ENCODE measurements at regions not wholly inside any gene's neighbourhood (a gene's known extent, or its start where the extent isn't known, plus 50 kb on each side); places are given as distances from the start of the nearest gene placed in this dataset.

GRCh38 chr4:14070289-14070880, 442.9 kb upstream of the BOD1L1 start:
- H3K4me1 Mint-ChIP-seq = peaks cover 4% of the 10 kb centered on the region
- no peak for TF ChIP-seq CTCF (conservative IDR thresholded peaks at IDR 0.05)

GRCh38 chr4:14072506-14072905, 445.0 kb upstream of the BOD1L1 start:
- Mint-ChIP-seq H3K4me1 (no peaks in the 10 kb centered on the region), H3K4me3 (no peak overlapping the region), H3K27ac (ENCODE audit: unreplicated experiment) (no peak overlapping the region), H3K9me3 (peaks cover 14% of the 10 kb centered on the region), H3K36me3 (ENCODE audit: low read depth) (peaks cover 8% of the 10 kb centered on the region), H3K27me3 (ENCODE audit: low read depth) (no peaks in the 10 kb centered on the region)
- no peak for TF ChIP-seq CTCF (conservative IDR thresholded peaks at IDR 0.05)
- DNase-seq (ENCODE audit: low read depth, low spot score) = no peak

More at GRCh38 chr4:14070289-14070880, 442.9 kb upstream of the BOD1L1 start:
- H3K36me3 Mint-ChIP-seq (ENCODE audit: low read depth) = peaks cover 8% of the 10 kb centered on the region
- H3K27me3 Mint-ChIP-seq (ENCODE audit: low read depth) = peaks cover 7% of the 10 kb centered on the region
- no peak overlapping the region for H3K27ac Mint-ChIP-seq (ENCODE audit: unreplicated experiment)
- peaks cover 14% of the 10 kb centered on the region for H3K9me3 Mint-ChIP-seq
- no peak overlapping the region for H3K4me3 Mint-ChIP-seq
- no peak for DNase-seq (ENCODE audit: low read depth, low spot score)

DNA sequence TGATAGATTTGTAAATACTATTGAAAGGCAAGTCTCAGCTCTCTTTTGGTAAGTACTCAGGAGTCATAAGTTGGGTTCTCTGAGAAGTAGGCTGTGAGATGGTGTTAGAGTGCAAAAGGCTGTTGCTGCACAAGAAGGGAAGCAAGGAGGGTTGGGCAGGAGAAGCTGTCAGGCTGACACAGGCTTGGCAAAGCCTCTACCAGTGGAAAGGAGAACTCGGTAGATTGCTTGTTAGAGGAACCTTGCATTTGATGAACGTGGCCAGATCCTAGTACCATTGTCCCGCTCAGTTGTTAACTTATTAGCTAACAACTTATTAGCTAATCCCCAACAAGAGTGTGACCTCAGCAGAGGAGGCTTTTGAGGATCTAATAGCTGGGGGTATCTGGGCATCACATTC, 449.3 kb upstream of the BOD1L1 start:
- Mint-ChIP-seq H3K27ac (ENCODE audit: unreplicated experiment) (no peak overlapping the region), H3K36me3 (ENCODE audit: low read depth) (peaks cover 8% of the 10 kb centered on the region), H3K4me3 (no peak overlapping the region), H3K9me3 (peaks cover 14% of the 10 kb centered on the region), H3K4me1 (no peaks in the 10 kb centered on the region), H3K27me3 (ENCODE audit: low read depth) (no peaks in the 10 kb centered on the region)
- no peak for DNase-seq (ENCODE audit: low read depth, low spot score)
- no peak for TF ChIP-seq CTCF (conservative IDR thresholded peaks at IDR 0.05)

DNA sequence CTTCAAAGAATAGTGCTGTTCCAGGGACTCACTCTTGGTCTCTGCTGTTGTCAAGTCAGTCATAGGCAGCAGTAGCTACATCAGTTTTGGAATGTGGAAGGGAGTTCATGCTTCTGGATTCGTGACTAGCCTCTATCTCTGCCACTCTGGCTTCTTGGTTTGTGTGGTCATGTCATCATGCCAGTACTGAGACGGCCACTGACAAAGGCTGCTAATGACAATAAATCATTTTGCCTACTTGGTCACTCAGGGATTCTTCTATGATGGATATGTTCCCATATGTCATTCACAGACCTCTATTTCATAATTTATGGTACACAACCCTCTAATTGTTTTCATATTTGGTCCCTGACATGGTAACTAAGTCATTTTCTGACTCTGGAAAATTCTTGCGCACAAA, 450.8 kb upstream of the BOD1L1 start:
- no peak for TF ChIP-seq CTCF (conservative IDR thresholded peaks at IDR 0.05)
- no peaks in the 10 kb centered on the region for H3K4me1 Mint-ChIP-seq
- H3K27me3 Mint-ChIP-seq (ENCODE audit: low read depth) = no peaks in the 10 kb centered on the region
- H3K36me3 Mint-ChIP-seq (ENCODE audit: low read depth) = no peaks in the 10 kb centered on the region
- no peak overlapping the region for H3K4me3 Mint-ChIP-seq
- H3K9me3 Mint-ChIP-seq = peaks cover 3% of the 10 kb centered on the region
- H3K27ac Mint-ChIP-seq (ENCODE audit: unreplicated experiment) = no peak overlapping the region
- no peak for DNase-seq (ENCODE audit: low read depth, low spot score)

DNA sequence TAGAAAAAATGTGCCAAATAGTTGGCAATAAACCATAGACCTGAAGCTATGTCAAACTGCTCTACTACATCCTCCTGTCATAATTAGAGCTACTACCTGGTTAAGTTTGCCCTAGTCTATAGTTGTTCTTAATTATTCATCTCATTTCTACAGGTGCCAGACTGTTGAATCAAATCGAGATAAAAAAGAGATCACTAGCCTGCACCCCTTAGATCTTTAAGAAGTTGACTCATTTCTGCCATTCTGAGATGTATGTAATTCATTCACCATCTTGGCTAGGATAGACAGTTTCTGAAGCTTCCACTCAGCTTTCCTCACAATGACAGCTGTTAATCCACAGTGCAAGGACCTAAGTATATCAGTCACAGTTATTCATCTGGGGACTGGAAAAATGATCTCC, 452.1 kb upstream of the BOD1L1 start:
- Mint-ChIP-seq H3K4me3 (no peak overlapping the region), H3K36me3 (ENCODE audit: low read depth) (no peaks in the 10 kb centered on the region), H3K27ac (ENCODE audit: unreplicated experiment) (no peak overlapping the region), H3K9me3 (no peaks in the 10 kb centered on the region), H3K27me3 (ENCODE audit: low read depth) (no peaks in the 10 kb centered on the region), H3K4me1 (no peaks in the 10 kb centered on the region)
- no peak for DNase-seq (ENCODE audit: low read depth, low spot score)
- no peak for TF ChIP-seq CTCF (conservative IDR thresholded peaks at IDR 0.05)
